ENCODE measurements at regions not wholly inside any gene's neighbourhood (a gene's known extent, or its start where the extent isn't known, plus 50 kb on each side); places are given as distances from the start of the nearest gene placed in this dataset.
"Not testable (repeated sequence)": the region's sequence is repeated elsewhere in the genome, so short reads cannot be mapped to it uniquely, and the experiment has no call there.

GRCh38 chr3:102361101-102361500 is 73.7 kb upstream of the ZPLD1 start:
- no peak overlapping the region for H3K9ac ChIP-seq (ENCODE audit: low read length)
- CTCF ChIA-PET, result no interaction called here
- no peaks in the 10 kb centered on the region for H4K20me1 ChIP-seq (ENCODE audit: insufficient read depth)
- H2AFZ ChIP-seq (ENCODE audit: low read depth, low read length, poor library complexity, severe bottlenecking), result no peak overlapping the region
- no peak overlapping the region for H3K4me3 ChIP-seq (replicated peaks in 1 of 2; ENCODE audit: low read depth in 1 of 2, low read length in 2 of 2)
- H3K4me2 ChIP-seq (ENCODE audit: low read length), result no peak overlapping the region
- intact Hi-C loops (cut with micrococcal nuclease), result no loop called here
- no peaks in the 10 kb centered on the region for H3K4me1 ChIP-seq (ENCODE audit: control insufficient read depth in 1 of 2, insufficient read depth in 2 of 2, low read length in 2 of 2)
- H3K79me2 ChIP-seq (ENCODE audit: insufficient read depth, low read length), result no peaks in the 10 kb centered on the region
- H3K27ac ChIP-seq (ENCODE audit: low read depth, low read length), result no peak overlapping the region
- POLR2A ChIA-PET, result no interaction called here
- ATAC-seq (no peak), DNase-seq (ENCODE audit: low read depth, low spot score) (no peak)
- H3K27me3 ChIP-seq (ENCODE audit: insufficient read depth, low read length), result no peaks in the 10 kb centered on the region
- no TSS peak for BruUV-seq (replicated peaks)
- RAD21 ChIA-PET (ENCODE audit: low non-redundant PET in 1 of 2, low total read pairs in 2 of 2, uncharacterized antibody in 2 of 2, unreplicated experiment in 2 of 2), result no interaction called here
- H3K9me3 ChIP-seq (ENCODE audit: control insufficient read depth in 1 of 2, insufficient read depth in 1 of 2, low read depth in 1 of 2, low read length in 2 of 2), result no peaks in the 10 kb centered on the region
- H3K9me2 ChIP-seq (ENCODE audit: insufficient read depth), result no peaks in the 10 kb centered on the region; the same call in 1 of the 2 replicates
- TF ChIP-seq SP1 (IDR thresholded peaks at IDR 0.05; ENCODE audit: low read depth) (no peak), EGR1 (IDR thresholded peaks at IDR 0.05; ENCODE audit: low read depth) (no peak), FOSL1 (IDR thresholded peaks at IDR 0.05; ENCODE audit: low read depth) (no peak), ZFX (IDR thresholded peaks at IDR 0.05) (no peak), EZH2 (IDR thresholded peaks at IDR 0.05) (no peak)
- TF ChIP-seq, protein P1, sequence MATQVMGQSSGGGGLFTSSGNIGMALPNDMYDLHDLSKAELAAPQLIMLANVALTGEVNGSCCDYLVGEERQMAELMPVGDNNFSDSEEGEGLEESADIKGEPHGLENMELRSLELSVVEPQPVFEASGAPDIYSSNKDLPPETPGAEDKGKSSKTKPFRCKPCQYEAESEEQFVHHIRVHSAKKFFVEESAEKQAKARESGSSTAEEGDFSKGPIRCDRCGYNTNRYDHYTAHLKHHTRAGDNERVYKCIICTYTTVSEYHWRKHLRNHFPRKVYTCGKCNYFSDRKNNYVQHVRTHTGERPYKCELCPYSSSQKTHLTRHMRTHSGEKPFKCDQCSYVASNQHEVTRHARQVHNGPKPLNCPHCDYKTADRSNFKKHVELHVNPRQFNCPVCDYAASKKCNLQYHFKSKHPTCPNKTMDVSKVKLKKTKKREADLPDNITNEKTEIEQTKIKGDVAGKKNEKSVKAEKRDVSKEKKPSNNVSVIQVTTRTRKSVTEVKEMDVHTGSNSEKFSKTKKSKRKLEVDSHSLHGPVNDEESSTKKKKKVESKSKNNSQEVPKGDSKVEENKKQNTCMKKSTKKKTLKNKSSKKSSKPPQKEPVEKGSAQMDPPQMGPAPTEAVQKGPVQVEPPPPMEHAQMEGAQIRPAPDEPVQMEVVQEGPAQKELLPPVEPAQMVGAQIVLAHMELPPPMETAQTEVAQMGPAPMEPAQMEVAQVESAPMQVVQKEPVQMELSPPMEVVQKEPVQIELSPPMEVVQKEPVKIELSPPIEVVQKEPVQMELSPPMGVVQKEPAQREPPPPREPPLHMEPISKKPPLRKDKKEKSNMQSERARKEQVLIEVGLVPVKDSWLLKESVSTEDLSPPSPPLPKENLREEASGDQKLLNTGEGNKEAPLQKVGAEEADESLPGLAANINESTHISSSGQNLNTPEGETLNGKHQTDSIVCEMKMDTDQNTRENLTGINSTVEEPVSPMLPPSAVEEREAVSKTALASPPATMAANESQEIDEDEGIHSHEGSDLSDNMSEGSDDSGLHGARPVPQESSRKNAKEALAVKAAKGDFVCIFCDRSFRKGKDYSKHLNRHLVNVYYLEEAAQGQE (IDR thresholded peaks at IDR 0.05; ENCODE audit: low read depth), result no peak
- TF ChIP-seq, protein P2, sequence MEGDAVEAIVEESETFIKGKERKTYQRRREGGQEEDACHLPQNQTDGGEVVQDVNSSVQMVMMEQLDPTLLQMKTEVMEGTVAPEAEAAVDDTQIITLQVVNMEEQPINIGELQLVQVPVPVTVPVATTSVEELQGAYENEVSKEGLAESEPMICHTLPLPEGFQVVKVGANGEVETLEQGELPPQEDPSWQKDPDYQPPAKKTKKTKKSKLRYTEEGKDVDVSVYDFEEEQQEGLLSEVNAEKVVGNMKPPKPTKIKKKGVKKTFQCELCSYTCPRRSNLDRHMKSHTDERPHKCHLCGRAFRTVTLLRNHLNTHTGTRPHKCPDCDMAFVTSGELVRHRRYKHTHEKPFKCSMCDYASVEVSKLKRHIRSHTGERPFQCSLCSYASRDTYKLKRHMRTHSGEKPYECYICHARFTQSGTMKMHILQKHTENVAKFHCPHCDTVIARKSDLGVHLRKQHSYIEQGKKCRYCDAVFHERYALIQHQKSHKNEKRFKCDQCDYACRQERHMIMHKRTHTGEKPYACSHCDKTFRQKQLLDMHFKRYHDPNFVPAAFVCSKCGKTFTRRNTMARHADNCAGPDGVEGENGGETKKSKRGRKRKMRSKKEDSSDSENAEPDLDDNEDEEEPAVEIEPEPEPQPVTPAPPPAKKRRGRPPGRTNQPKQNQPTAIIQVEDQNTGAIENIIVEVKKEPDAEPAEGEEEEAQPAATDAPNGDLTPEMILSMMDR (IDR thresholded peaks at IDR 0.05 in 2 of 3, conservative IDR thresholded peaks at IDR 0.05 in 1 of 3; ENCODE audit: borderline replicate concordance in 1 of 3, insufficient read depth in 1 of 3, low read depth in 2 of 3, low read length in 2 of 3), result no peak
- H3K36me3 ChIP-seq (ENCODE audit: control insufficient read depth in 1 of 2, insufficient read depth in 2 of 2, low read length in 2 of 2), result no peaks in the 10 kb centered on the region; a peak in 1 of 4 replicates

DNA sequence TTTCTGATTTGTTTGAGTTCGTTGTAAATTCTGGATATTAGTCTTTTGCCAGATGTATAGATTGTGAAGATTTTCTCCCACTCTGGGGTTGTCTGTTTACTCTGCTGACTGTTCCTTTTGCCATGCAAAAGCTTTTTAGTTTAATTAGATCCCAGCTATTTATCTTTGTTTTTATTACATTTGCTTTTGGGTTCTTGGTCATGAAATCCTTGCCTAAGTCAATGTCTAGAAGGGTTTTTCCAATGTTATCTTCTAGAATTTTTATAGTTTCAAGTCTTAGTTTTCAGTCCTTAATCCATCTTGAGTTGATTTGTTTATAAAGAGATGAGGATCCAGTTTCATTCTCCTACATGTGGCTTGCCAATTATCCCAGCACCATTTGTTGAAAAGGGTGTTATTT is 68.7 kb upstream of the ZPLD1 start:
- POLR2A ChIA-PET; H3K27me3 ChIP-seq (ENCODE audit: insufficient read depth, low read length); H4K20me1 ChIP-seq (ENCODE audit: insufficient read depth); H3K9me2 ChIP-seq (ENCODE audit: insufficient read depth); H3K9ac ChIP-seq (ENCODE audit: low read length); H3K79me2 ChIP-seq (ENCODE audit: insufficient read depth, low read length); H3K9me3 ChIP-seq (ENCODE audit: control insufficient read depth in 1 of 2, insufficient read depth in 1 of 2, low read depth in 1 of 2, low read length in 2 of 2); H2AFZ ChIP-seq (ENCODE audit: low read depth, low read length, poor library complexity, severe bottlenecking); RAD21 ChIA-PET (ENCODE audit: low non-redundant PET in 1 of 2, low total read pairs in 2 of 2, uncharacterized antibody in 2 of 2, unreplicated experiment in 2 of 2); H3K4me1 ChIP-seq (ENCODE audit: control insufficient read depth in 1 of 2, insufficient read depth in 2 of 2, low read length in 2 of 2); H3K4me3 ChIP-seq (replicated peaks in 1 of 2; ENCODE audit: low read depth in 1 of 2, low read length in 2 of 2); H3K36me3 ChIP-seq (ENCODE audit: control insufficient read depth in 1 of 2, insufficient read depth in 2 of 2, low read length in 2 of 2); intact Hi-C loops (cut with micrococcal nuclease); CTCF ChIA-PET; ATAC-seq; BruUV-seq (replicated peaks); DNase-seq (ENCODE audit: low read depth, low spot score); H3K4me2 ChIP-seq (ENCODE audit: low read length); H3K27ac ChIP-seq (ENCODE audit: low read depth, low read length): not testable (repeated sequence)

Measured in HCT116 (cell line).